GM23338 (cell line): ENCODE measurements at regions not wholly inside any gene's neighbourhood (a gene's known extent, or its start where the extent isn't known, plus 50 kb on each side); places are given as distances from the start of the nearest gene placed in this dataset.
A peak's percentile ranks its signal among the peaks of the same experiment; 100 is the strongest.

Experiments used
- ATAC-seq: fragments of 200-7000 bp; cut with Tn5 transposase; 3 replicates; pipeline ENCODE4 v1.9.1; 2020
- DNase-seq: peaks from one replicate; pipeline ENCODE4 v3.0.0-alpha.2; 2015; ENCODE audit warnings: low spot score
- H2AFZ ChIP-seq: fragments of 200-600 bp; sonication (generic); 2 replicates; pipeline ENCODE4 v1.8.0; 2016; ENCODE audit warnings: antibody characterized with exemption, mild to moderate bottlenecking, moderate library complexity
- H3F3A ChIP-seq: fragments of 200-600 bp; sonication (generic); replicated peaks from 2 replicates; pipeline ENCODE4 v1.8.0; 2017; ENCODE audit warnings: antibody characterized with exemption, mixed run types, low read depth
- H3K27ac ChIP-seq: fragments of 200-600 bp; sonication (generic); 2 replicates; pipeline ENCODE4 v1.6.1; 2016; ENCODE audit warnings: low read depth
- H3K27me3 ChIP-seq: fragments of 200-600 bp; sonication (generic); 2 replicates; pipeline ENCODE4 v1.8.0; 2016; ENCODE audit warnings: mild to moderate bottlenecking, mixed run types, moderate library complexity; ENCODE audit not compliant: insufficient read depth
- H3K36me3 ChIP-seq: fragments of 200-600 bp; sonication (generic); 2 replicates; pipeline ENCODE4 v1.8.0; 2016; ENCODE audit warnings: mild to moderate bottlenecking; ENCODE audit not compliant: insufficient read depth
- H3K4me1 ChIP-seq: fragments of 200-600 bp; sonication (generic); 2 replicates; pipeline ENCODE4 v1.8.0; 2016; ENCODE audit warnings: mild to moderate bottlenecking, moderate library complexity; ENCODE audit not compliant: insufficient read depth
- H3K4me2 ChIP-seq: fragments of 200-600 bp; sonication (generic); 2 replicates; pipeline ENCODE4 v1.7.1; 2017; ENCODE audit warnings: mixed run types
- H3K4me3 ChIP-seq: fragments of 200-600 bp; sonication (generic); 2 replicates; pipeline ENCODE4 v1.6.1; 2016; ENCODE audit warnings: mixed run types
- H3K79me2 ChIP-seq: fragments of 200-600 bp; sonication (generic); replicated peaks from 2 replicates; pipeline ENCODE4 v1.8.0; 2017; ENCODE audit warnings: mild to moderate bottlenecking; ENCODE audit not compliant: insufficient read depth
- H3K9me2 ChIP-seq: fragments of 200-600 bp; sonication (generic); 2 replicates; pipeline ENCODE4 v1.8.0; 2017; ENCODE audit not compliant: insufficient read depth
- H4K20me1 ChIP-seq: fragments of 200-600 bp; sonication (generic); replicated peaks from 2 replicates; pipeline ENCODE4 v1.8.0; 2017; ENCODE audit warnings: mild to moderate bottlenecking; ENCODE audit not compliant: insufficient read depth
- H3K27ac Mint-ChIP-seq: 2 replicates; pipeline ENCODE4 v1.8.0; 2020; ENCODE audit warnings: inconsistent platforms, mild to moderate bottlenecking, moderate library complexity, mixed read lengths
- H3K27me3 Mint-ChIP-seq: 3 replicates; pipeline ENCODE4 v1.8.0; 2022; ENCODE audit warnings: low read depth, mild to moderate bottlenecking, moderate library complexity, mixed read lengths, inconsistent platforms; ENCODE audit not compliant: insufficient read depth, poor library complexity
- H3K36me3 Mint-ChIP-seq: 3 replicates; pipeline ENCODE4 v1.8.0; 2021; ENCODE audit warnings: low read depth, mild to moderate bottlenecking, inconsistent platforms, moderate library complexity, mixed read lengths
- H3K4me1 Mint-ChIP-seq: 3 replicates; pipeline ENCODE4 v1.8.0; 2020; ENCODE audit warnings: mild to moderate bottlenecking, inconsistent platforms, mixed read lengths
- H3K4me3 Mint-ChIP-seq: 3 replicates; pipeline ENCODE4 v1.8.0; 2021; ENCODE audit warnings: moderate library complexity, mild to moderate bottlenecking, inconsistent platforms, mixed read lengths
- H3K9me3 Mint-ChIP-seq: 3 replicates; pipeline ENCODE4 v1.8.0; 2020; ENCODE audit warnings: moderate library complexity, mild to moderate bottlenecking, inconsistent platforms, mixed read lengths
- CTCF ChIP-seq, 2 experiments: fragments of 200-600 bp in 1 of 2; sonication (generic) in 1 of 2; conservative IDR thresholded peaks; 2 replicates each; pipeline versions ENCODE4 v1.5.1 to v1.6.1; 2016 to 2017; ENCODE audit warnings: antibody characterized with exemption in 2 of 2, low read depth in 2 of 2, mild to moderate bottlenecking in 2 of 2, moderate library complexity in 1 of 2
- EZH2phosphoT487 ChIP-seq: fragments of 200-600 bp; sonication (generic); IDR thresholded peaks from one replicate; pipeline ENCODE4 v1.8.1; 2018; ENCODE audit warnings: antibody characterized with exemption; ENCODE audit not compliant: unreplicated experiment
- JUNB ChIP-seq: IDR thresholded peaks from one replicate; pipeline ENCODE4 v1.6.1; 2016; ENCODE audit warnings: antibody characterized with exemption; ENCODE audit not compliant: unreplicated experiment
- NANOG ChIP-seq: IDR thresholded peaks from 2 replicates; pipeline ENCODE4 v1.6.1; 2016; ENCODE audit warnings: antibody characterized with exemption, borderline replicate concordance
- STAT1 ChIP-seq: IDR thresholded peaks from one replicate; pipeline ENCODE4 v1.6.1; 2016; ENCODE audit warnings: antibody characterized with exemption; ENCODE audit not compliant: unreplicated experiment
- ZNF331 ChIP-seq: fragments of 250-450 bp; sonication (Bioruptor Pico); IDR thresholded peaks from 2 replicates; pipeline ENCODE4 v1.5.0; 2020; ENCODE audit warnings: low read depth, mild to moderate bottlenecking, moderate library complexity
- ZNF462 ChIP-seq: fragments of 250-450 bp; sonication (Bioruptor Pico); IDR thresholded peaks from 2 replicates; pipeline ENCODE4 v1.5.0; 2020; ENCODE audit warnings: mild to moderate bottlenecking, moderate library complexity

DNA sequence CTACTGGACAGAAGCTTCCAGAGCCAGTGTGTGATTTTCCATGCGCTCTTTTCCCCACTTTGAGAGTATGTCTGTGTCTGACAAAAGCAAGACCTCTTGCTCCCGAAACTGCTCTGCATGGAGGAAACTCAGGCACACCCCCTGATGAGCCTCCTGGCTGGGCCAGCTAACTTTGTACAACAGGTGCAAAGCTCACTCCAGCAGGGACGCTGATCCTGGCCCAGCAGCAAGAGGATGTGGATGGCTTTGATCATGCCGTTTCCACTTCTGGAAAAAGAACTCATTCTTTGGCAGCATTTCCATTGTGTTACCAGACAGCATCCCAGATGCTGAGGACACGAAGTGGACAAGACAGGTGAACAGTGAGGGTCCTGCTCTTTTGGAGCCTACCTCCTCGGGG is 103.1 kb downstream of the TLR5 start (continued):
- no peak for TF ChIP-seq CTCF (conservative IDR thresholded peaks at IDR 0.05; ENCODE audit: low read depth in 2 of 2)
- no peak for TF ChIP-seq STAT1
- no peak for TF ChIP-seq EZH2phosphoT487
- no peak for TF ChIP-seq ZNF462 (CRISPR knock-in tag)
- TF ChIP-seq ZNF331 (CRISPR knock-in tag) = no peak
- no peak for TF ChIP-seq NANOG

DNA sequence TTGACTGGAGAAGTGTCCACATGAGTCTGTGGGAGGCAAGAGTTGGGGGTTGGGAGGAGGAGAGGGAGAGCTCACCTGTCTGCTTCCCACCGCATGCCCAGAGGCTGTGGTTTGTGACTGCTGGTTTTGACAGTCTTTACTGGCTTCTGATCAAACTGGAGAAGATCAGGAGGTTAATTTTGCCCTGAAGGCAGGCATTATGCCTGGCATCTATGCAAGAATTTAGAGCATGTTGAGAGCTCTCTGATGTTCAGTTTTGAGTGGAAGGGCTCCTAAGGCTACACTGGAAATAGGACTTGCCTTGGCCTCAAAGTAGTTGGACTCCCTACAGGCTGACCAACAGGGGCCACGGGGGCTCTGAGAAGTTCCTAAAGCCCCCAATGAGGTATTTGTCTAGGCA is 101.6 kb downstream of the TLR5 start:
- peaks cover 14% of the 10 kb centered on the region for H3K4me1 ChIP-seq
- H3K36me3 ChIP-seq = 0 out of 2 replicates have a peak, but pooled peaks cover 5% of the 10 kb centered on the region
- peaks cover 25% of the 10 kb centered on the region for H3K27me3 Mint-ChIP-seq
- peaks cover 26% of the 10 kb centered on the region for H3K9me3 Mint-ChIP-seq
- no peak overlapping the region for H3K4me3 Mint-ChIP-seq
- no peak overlapping the region for H3K27ac Mint-ChIP-seq
- no peaks in the 10 kb centered on the region for H3F3A ChIP-seq
- H2AFZ ChIP-seq = no peak overlapping the region
- no peak for ATAC-seq
- H3K4me3 ChIP-seq = no peak overlapping the region
- H3K36me3 Mint-ChIP-seq = peaks cover 42% of the 10 kb centered on the region
- no peaks in the 10 kb centered on the region for H3K27me3 ChIP-seq
- DNase-seq = no peak
- no peaks in the 10 kb centered on the region for H3K79me2 ChIP-seq
- H3K9me2 ChIP-seq = no peaks in the 10 kb centered on the region
- peak overlapping the region; percentile 49; the same call in 1 of the 2 replicates for H3K4me2 ChIP-seq
- peaks cover 25% of the 10 kb centered on the region for H3K4me1 Mint-ChIP-seq
- no peaks in the 10 kb centered on the region for H4K20me1 ChIP-seq
- no peak overlapping the region for H3K27ac ChIP-seq
- TF ChIP-seq ZNF462 (CRISPR knock-in tag) (no peak), NANOG (no peak), ZNF331 (CRISPR knock-in tag) (no peak), JUNB (no peak)
